H9 (cell line): ENCODE measurements at regions not wholly inside any gene's neighbourhood (a gene's known extent, or its start where the extent isn't known, plus 50 kb on each side); places are given as distances from the start of the nearest gene placed in this dataset.

Experiments
- DNase-seq: peaks from one replicate; pipeline ENCODE4 v3.0.0-alpha.2; 2017
- H2AFZ ChIP-seq: one replicate; pipeline ENCODE4 v1.6.1; 2013; ENCODE audit warnings: mild to moderate bottlenecking, low read length, control low read depth, moderate library complexity
- H2AK5ac ChIP-seq: 2 replicates; pipeline ENCODE4 v1.6.1; 2013; ENCODE audit warnings: low read length, control low read depth, mixed read lengths; ENCODE audit not compliant: insufficient read length
- H2BK120ac ChIP-seq: one replicate; pipeline ENCODE4 v1.6.1; 2013; ENCODE audit warnings: low read depth, mild to moderate bottlenecking, low read length, control low read depth, inconsistent platforms; ENCODE audit not compliant: poor library complexity, severe bottlenecking
- H2BK12ac ChIP-seq: 2 replicates; pipeline ENCODE4 v1.6.1; 2013; ENCODE audit warnings: low read length, control low read depth, mixed read lengths, low read depth; ENCODE audit not compliant: insufficient read length
- H2BK15ac ChIP-seq: 2 replicates; pipeline ENCODE4 v1.6.1; 2013; ENCODE audit warnings: low read depth, low read length, control low read depth
- H2BK20ac ChIP-seq: one replicate; pipeline ENCODE4 v1.6.1; 2013; ENCODE audit warnings: low read depth, mild to moderate bottlenecking, low read length, control low read depth, inconsistent platforms; ENCODE audit not compliant: poor library complexity, severe bottlenecking
- H2BK5ac ChIP-seq: 2 replicates; pipeline ENCODE4 v1.6.1; 2013; ENCODE audit warnings: low read length, control low read depth, mixed read lengths; ENCODE audit not compliant: insufficient read length
- H3K14ac ChIP-seq: 2 replicates; pipeline ENCODE4 v1.6.1; 2013; ENCODE audit warnings: low read length, control low read depth; ENCODE audit not compliant: insufficient read depth
- H3K18ac ChIP-seq: 2 replicates; pipeline ENCODE4 v1.6.1; 2013; ENCODE audit warnings: low read depth, mild to moderate bottlenecking, mixed read lengths, low read length, control low read depth; ENCODE audit not compliant: insufficient read length
- H3K23ac ChIP-seq: 2 replicates; pipeline ENCODE4 v1.6.1; 2013; ENCODE audit warnings: low read length, control low read depth, mixed read lengths, low read depth; ENCODE audit not compliant: insufficient read length
- H3K23me2 ChIP-seq: 2 replicates; pipeline ENCODE4 v1.6.1; 2013; ENCODE audit warnings: low read depth, mild to moderate bottlenecking, mixed read lengths, low read length, control low read depth; ENCODE audit not compliant: insufficient read length, poor library complexity, severe bottlenecking
- H3K27ac ChIP-seq: 2 replicates; pipeline ENCODE4 v1.5.1; 2013; ENCODE audit warnings: low read length, control low read depth, mixed read lengths, low read depth; ENCODE audit not compliant: insufficient read length
- H3K27me3 ChIP-seq: 2 replicates; pipeline ENCODE4 v1.6.1; 2013; ENCODE audit warnings: low read length, control low read depth, inconsistent platforms; ENCODE audit not compliant: insufficient read depth
- H3K4ac ChIP-seq: 2 replicates; pipeline ENCODE4 v1.6.1; 2013; ENCODE audit warnings: low read depth, mild to moderate bottlenecking, control low read depth, inconsistent platforms, low read length, moderate library complexity
- H3K4me1 ChIP-seq: 2 replicates; pipeline ENCODE4 v1.6.1; 2013; ENCODE audit warnings: low read length, control low read depth, inconsistent platforms; ENCODE audit not compliant: insufficient read depth
- H3K4me2 ChIP-seq: 2 replicates; pipeline ENCODE4 v1.6.1; 2013; ENCODE audit warnings: low read length, control low read depth, mixed read lengths; ENCODE audit not compliant: insufficient read length, insufficient read depth
- H3K56ac ChIP-seq: 2 replicates; pipeline ENCODE4 v1.6.1; 2013; ENCODE audit warnings: low read depth, mild to moderate bottlenecking, mixed read lengths, low read length, control low read depth; ENCODE audit not compliant: insufficient read length
- H3K79me1 ChIP-seq: 2 replicates; pipeline ENCODE4 v1.6.1; 2013; ENCODE audit warnings: low read depth, mild to moderate bottlenecking, moderate library complexity, low read length, control low read depth, inconsistent platforms; ENCODE audit not compliant: insufficient read depth, poor library complexity, severe bottlenecking
- H3K79me2 ChIP-seq: 2 replicates; pipeline ENCODE4 v1.6.1; 2013; ENCODE audit warnings: low read length, control low read depth, inconsistent platforms; ENCODE audit not compliant: insufficient read depth
- H3K9ac ChIP-seq: 2 replicates; pipeline ENCODE4 v1.6.1; 2013; ENCODE audit warnings: low read length, control low read depth, mixed read lengths; ENCODE audit not compliant: insufficient read length; ENCODE audit errors: extremely low read depth
- H3K9me3 ChIP-seq: one replicate; pipeline ENCODE4 v1.6.1; 2013; ENCODE audit warnings: low read depth, low read length, inconsistent platforms; ENCODE audit not compliant: control insufficient read depth
- H3T11ph ChIP-seq: one replicate; pipeline ENCODE4 v1.6.1; 2013; ENCODE audit warnings: mild to moderate bottlenecking, low read length, control low read depth, inconsistent platforms
- H4K20me1 ChIP-seq: one replicate; pipeline ENCODE4 v1.6.1; 2013; ENCODE audit not compliant: control insufficient read depth, insufficient read length, insufficient read depth
- H4K5ac ChIP-seq: 2 replicates; pipeline ENCODE4 v1.6.1; 2013; ENCODE audit warnings: low read depth, mild to moderate bottlenecking, mixed read lengths, low read length, control low read depth; ENCODE audit not compliant: insufficient read length
- H4K8ac ChIP-seq: replicated peaks from 2 replicates; pipeline ENCODE4 v1.6.1; 2013; ENCODE audit warnings: low read length, control low read depth, mixed read lengths, low read depth; ENCODE audit not compliant: insufficient read length
- H4K91ac ChIP-seq: 2 replicates; pipeline ENCODE4 v1.6.1; 2013; ENCODE audit warnings: low read depth, mild to moderate bottlenecking, moderate library complexity, mixed read lengths, low read length, control low read depth; ENCODE audit not compliant: insufficient read length
- H3K27ac Mint-ChIP-seq, 3 experiments: 2 replicates in 2 of 3; 3 replicates in 1 of 3; pipeline ENCODE4 v1.8.0; 2020 to 2021; ENCODE audit warnings: mixed read lengths in 3 of 3, mild to moderate bottlenecking in 1 of 3, moderate library complexity in 1 of 3
- H3K27me3 Mint-ChIP-seq: 2 replicates; pipeline ENCODE4 v1.8.0; 2021; ENCODE audit warnings: low read depth, mild to moderate bottlenecking, moderate library complexity, mixed read lengths
- H3K36me3 Mint-ChIP-seq, 3 experiments: 2 replicates in 2 of 3; 3 replicates in 1 of 3; pipeline ENCODE4 v1.8.0; 2020 to 2021; ENCODE audit warnings: low read depth in 3 of 3, mixed read lengths in 3 of 3; ENCODE audit not compliant: insufficient read depth in 1 of 3
- H3K4me1 Mint-ChIP-seq, 2 experiments: 2 replicates each; pipeline ENCODE4 v1.8.0; 2020; ENCODE audit warnings: mixed read lengths in 2 of 2
- H3K4me3 Mint-ChIP-seq, 2 experiments: 2 replicates in 1 of 2; 3 replicates in 1 of 2; pipeline ENCODE4 v1.8.0; 2020 to 2021; ENCODE audit warnings: mild to moderate bottlenecking in 2 of 2, mixed read lengths in 2 of 2, moderate library complexity in 1 of 2
- H3K9me3 Mint-ChIP-seq, 2 experiments: 2 replicates in 1 of 2; 3 replicates in 1 of 2; pipeline ENCODE4 v1.8.0; 2020; ENCODE audit warnings: mild to moderate bottlenecking in 2 of 2, mixed read lengths in 2 of 2, moderate library complexity in 1 of 2
- WGBS: extraction: QIAGEN DNeasy Blood & Tissue Kit; methylation state at CpG from one replicate; pipeline ENCODE4 v1.1.7; 2013; ENCODE audit warnings: missing lambda C conversion rate, low lambda C conversion rate, mixed read lengths; ENCODE audit not compliant: insufficient read length; ENCODE audit errors: extremely low coverage; 5-methylcytosine and 5-hydroxymethylcytosine counted together
- TF ChIP-seq, protein P1 (sequence below): fragments of 200-600 bp; sonication (generic); conservative IDR thresholded peaks from 3 replicates; pipeline ENCODE4 v1.8.0; 2021; ENCODE audit warnings: antibody characterized with exemption, mild to moderate bottlenecking

DNA sequence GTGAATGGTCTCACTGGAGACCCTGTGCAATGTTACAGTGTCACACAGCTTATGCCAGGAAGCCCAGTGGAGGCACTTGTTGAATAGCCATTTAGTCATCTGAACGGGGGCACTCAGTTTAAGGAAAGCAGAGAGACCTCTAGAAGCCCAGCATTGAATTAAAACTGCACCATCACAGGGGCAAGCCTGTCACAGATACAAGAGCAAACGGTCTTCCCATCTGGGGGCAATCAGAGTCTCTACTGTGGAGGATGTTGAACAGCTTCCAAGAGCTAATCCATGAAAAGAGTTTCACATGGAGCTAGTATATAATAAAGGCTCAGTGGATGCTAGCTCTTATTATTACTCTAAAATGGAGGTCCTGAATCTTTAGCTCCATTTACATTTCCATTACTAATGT is 553.7 kb upstream of the ARRDC4 start:
- no peak for DNase-seq
- no peak overlapping the region for H2BK12ac ChIP-seq
- no peak overlapping the region for H2BK15ac ChIP-seq
- no peak overlapping the region for H3K4me2 ChIP-seq
- H3K9me3 ChIP-seq = no peaks in the 10 kb centered on the region
- no peaks in the 10 kb centered on the region for H3K4me1 ChIP-seq
- H2BK120ac ChIP-seq = no peak overlapping the region
- no peak overlapping the region for H3K4me3 Mint-ChIP-seq
- no peak overlapping the region for H3K23ac ChIP-seq
- H3K27ac ChIP-seq = no peak overlapping the region
- H3K27ac Mint-ChIP-seq = no peak overlapping the region
- H3K4ac ChIP-seq = no peak overlapping the region
- no peak overlapping the region for H2BK5ac ChIP-seq
- no peaks in the 10 kb centered on the region for H3K27me3 ChIP-seq
- H3K36me3 Mint-ChIP-seq = no peaks in the 10 kb centered on the region
- no peaks in the 10 kb centered on the region for H3K4me1 Mint-ChIP-seq
- no peaks in the 10 kb centered on the region for H3K27me3 Mint-ChIP-seq
- H3T11ph ChIP-seq = no peak overlapping the region
- H4K8ac ChIP-seq = no peak overlapping the region
- H2AK5ac ChIP-seq = no peak overlapping the region
- H2AFZ ChIP-seq = no peak overlapping the region
- no CpG with 5 or more reads among the region's 2 CpGs for WGBS
- H3K18ac ChIP-seq = no peak overlapping the region
- H4K91ac ChIP-seq = no peak overlapping the region
- H3K23me2 ChIP-seq = no peaks in the 10 kb centered on the region
- no peak overlapping the region for H2BK20ac ChIP-seq
- no peaks in the 10 kb centered on the region for H3K79me1 ChIP-seq
- no peak overlapping the region for H4K5ac ChIP-seq
- H3K14ac ChIP-seq = no peak overlapping the region
- no peaks in the 10 kb centered on the region for H4K20me1 ChIP-seq
- H3K9ac ChIP-seq = no peak overlapping the region
- TF ChIP-seq, protein P1, sequence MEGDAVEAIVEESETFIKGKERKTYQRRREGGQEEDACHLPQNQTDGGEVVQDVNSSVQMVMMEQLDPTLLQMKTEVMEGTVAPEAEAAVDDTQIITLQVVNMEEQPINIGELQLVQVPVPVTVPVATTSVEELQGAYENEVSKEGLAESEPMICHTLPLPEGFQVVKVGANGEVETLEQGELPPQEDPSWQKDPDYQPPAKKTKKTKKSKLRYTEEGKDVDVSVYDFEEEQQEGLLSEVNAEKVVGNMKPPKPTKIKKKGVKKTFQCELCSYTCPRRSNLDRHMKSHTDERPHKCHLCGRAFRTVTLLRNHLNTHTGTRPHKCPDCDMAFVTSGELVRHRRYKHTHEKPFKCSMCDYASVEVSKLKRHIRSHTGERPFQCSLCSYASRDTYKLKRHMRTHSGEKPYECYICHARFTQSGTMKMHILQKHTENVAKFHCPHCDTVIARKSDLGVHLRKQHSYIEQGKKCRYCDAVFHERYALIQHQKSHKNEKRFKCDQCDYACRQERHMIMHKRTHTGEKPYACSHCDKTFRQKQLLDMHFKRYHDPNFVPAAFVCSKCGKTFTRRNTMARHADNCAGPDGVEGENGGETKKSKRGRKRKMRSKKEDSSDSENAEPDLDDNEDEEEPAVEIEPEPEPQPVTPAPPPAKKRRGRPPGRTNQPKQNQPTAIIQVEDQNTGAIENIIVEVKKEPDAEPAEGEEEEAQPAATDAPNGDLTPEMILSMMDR = no peak
- 0 out of 2 replicates have a peak, but pooled peaks cover 3% of the 10 kb centered on the region for H3K79me2 ChIP-seq
- H3K56ac ChIP-seq = no peak overlapping the region
- H3K9me3 Mint-ChIP-seq = no peaks in the 10 kb centered on the region
